Left ventricle myocardium superior (tissue), 1 donor: ENCODE measurements at regions not wholly inside any gene's neighbourhood (a gene's known extent, or its start where the extent isn't known, plus 50 kb on each side); places are given as distances from the start of the nearest gene placed in this dataset.

Experiments used
- ATAC-seq: fragments of 200-7000 bp; cut with Tn5 transposase; one replicate; pipeline ENCODE4 v1.9.1; 2020; ENCODE audit warnings: mild to moderate bottlenecking, moderate library complexity
- DNase-seq: peaks from one replicate; pipeline ENCODE4 v3.0.0-alpha.2; 2020
- intact Hi-C: fragments of 100-400 bp; cut with micrococcal nuclease; formaldehyde crosslinking; loops from one replicate; pipeline ENCODE4 v1.11.0; 2022
- donor health status: DM: no; HTN: yes; CAD: no; lungs with severe emphysema.

GRCh38 chr12:92362785-92363184, 217.1 kb upstream of the BTG1 start:
- ATAC-seq (no peak), DNase-seq (no peak)
- intact Hi-C loops = no loop called here

DNA sequence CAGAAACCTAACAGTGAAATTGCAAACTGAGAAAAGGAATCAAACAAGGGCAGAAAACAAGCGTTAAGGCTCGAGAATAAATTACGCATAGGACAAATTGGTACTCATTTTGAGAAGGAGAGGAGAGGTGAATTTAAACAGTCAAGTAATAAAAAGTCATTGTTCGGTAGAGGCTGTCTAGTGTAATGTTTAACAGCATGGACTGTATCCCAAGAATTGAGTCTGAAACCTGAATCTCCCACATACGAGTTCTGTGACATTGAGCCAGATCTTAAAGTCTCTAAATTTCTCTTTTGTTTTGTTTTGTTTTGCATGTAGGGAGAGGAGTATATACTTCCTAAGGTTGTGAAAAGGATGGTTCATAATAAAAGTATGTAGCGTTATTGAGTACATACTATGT, 216.5 kb upstream of the BTG1 start:
- intact Hi-C loops = no loop called here
- DNase-seq = no peak
- ATAC-seq = no peak

GRCh38 chr12:92360543-92360942, 214.9 kb upstream of the BTG1 start:
- ATAC-seq = no peak
- intact Hi-C loops = no loop called here

GRCh38 chr12:92359581-92360209, 214.0 kb upstream of the BTG1 start:
- intact Hi-C loops = no loop called here
- no peak for ATAC-seq
- DNase-seq = no peak

More at GRCh38 chr12:92360543-92360942, 214.9 kb upstream of the BTG1 start:
- no peak for DNase-seq

GRCh38 chr12:92357584-92358261, 212.1 kb upstream of the BTG1 start:
- no peak for ATAC-seq
- intact Hi-C loops = no loop called here

GRCh38 chr12:92356425-92356824, 210.8 kb upstream of the BTG1 start:
- intact Hi-C loops = no loop called here
- ATAC-seq = peak; percentile 64
- no peak for DNase-seq

More at GRCh38 chr12:92357584-92358261, 212.1 kb upstream of the BTG1 start:
- no peak for DNase-seq

- no peak for ATAC-seq
- intact Hi-C loops = loop anchor here (5.0 kb wide), 1 partner anchor 37 kb away; no protein-coding TSS in a partner anchor
- no peak for DNase-seq
These were observed 204.0 kb upstream of the BTG1 start for GRCh38 chr12:92349635-92350034.

DNA sequence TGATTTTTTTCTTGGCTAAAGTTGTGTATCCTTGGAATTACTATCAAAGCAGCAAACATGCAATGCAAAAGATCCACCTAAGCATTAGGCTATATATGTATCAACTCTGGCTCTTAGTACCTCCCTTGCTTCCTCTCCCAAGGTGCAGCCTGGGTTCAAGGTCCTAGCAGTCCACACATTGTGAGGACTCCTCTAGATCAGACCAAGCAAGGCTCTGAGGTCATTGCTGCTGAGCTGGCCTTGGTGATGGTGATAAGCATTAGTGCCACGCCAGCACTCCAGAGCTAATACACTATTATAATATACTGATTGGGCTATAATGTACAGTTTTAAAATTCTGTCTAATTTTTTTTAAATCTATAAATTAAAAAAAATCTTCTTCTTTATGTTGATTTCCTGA, 196.9 kb upstream of the BTG1 start:
- DNase-seq = no peak
- no peak for ATAC-seq
- intact Hi-C loops = no loop called here

DNA sequence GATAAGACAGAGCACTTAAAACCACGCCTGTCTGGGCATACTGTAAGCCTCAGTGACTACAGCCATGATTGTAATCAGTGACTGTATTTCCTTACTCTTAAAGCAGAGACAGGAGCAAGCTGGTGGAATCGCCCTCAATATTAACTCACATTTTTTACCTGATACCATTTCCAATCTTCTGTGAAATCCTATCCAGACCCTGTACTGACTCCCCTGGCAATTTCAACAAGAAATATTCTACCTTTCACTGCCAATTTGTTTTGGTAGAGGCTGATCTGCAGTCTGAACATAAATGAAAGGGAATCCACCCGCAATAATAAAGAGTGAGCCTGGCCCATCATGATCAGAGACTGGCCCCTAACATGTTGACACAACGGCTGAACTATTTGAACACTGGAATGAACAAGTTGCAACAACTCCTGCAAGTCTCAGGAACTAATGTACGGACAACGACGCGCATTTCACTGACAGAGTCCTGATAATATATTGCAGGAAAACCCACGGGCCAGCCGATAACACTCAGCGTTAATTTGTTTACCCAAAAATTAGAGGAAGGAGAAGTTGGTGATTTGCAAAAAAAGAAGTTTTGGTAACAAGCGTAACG, 195.5 kb upstream of the BTG1 start:
- intact Hi-C loops = no loop called here
- DNase-seq (no peak), ATAC-seq (no peak)

- intact Hi-C loops = no loop called here
- DNase-seq (no peak), ATAC-seq (no peak)
These were observed 194.9 kb upstream of the BTG1 start for GRCh38 chr12:92340441-92341064.

- no peak for ATAC-seq
- intact Hi-C loops = no loop called here
- DNase-seq = no peak
These were observed 194.4 kb upstream of the BTG1 start for GRCh38 chr12:92340003-92340402.

DNA sequence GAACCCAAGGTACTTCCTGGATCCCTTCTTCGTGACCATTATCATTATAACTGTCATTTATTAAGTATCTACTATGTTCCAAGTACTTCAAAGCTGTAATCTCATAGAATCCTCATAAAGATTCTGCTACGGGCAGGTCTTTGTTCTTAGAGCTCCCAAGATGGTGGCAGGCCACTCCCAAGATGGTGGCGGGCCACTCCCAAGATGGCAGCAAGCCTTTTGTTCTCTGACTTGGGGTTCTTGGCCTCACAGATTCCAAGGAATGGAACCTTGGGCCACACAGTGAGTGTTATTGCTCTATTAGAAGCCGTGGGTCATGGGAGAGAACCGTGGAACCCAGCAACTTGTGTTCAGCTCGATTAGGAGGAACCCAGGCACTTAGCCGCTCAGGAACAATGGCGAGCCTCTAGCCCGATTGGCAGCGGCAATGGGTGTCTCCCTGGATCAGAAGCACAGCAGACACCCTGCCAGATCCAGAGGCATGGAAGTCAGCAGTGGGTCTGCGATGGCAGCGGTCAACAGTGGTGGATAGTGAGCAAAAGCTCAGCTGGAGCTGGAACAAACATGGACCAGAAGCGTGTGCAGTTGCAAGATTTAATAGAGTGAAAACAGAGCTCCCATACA, 193.7 kb upstream of the BTG1 start:
- intact Hi-C loops = no loop called here
- no peak for DNase-seq
- no peak for ATAC-seq

- no peak for ATAC-seq
- intact Hi-C loops = no loop called here
- no peak for DNase-seq
These were observed 193.0 kb upstream of the BTG1 start for GRCh38 chr12:92338671-92339070.

DNA sequence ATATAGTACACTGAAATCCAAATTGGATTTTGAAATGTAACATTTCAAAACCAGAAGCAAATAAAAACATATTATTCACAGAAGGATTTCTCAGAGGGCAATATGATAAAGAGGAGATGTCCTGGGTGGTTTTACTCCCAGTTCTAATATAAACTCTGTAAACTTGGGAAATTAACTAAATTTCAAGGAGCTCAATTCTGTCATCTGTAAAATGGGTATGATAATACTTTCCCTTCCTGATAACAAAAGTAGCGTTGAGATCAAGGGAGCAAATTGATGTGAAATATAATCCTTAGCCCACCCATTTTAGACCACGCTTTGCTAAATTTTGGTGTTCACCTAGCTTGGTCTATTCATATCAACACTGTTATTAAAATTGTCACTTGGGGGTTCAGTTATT, 192.5 kb upstream of the BTG1 start:
- intact Hi-C loops = no loop called here
- ATAC-seq (no peak), DNase-seq (no peak)

DNA sequence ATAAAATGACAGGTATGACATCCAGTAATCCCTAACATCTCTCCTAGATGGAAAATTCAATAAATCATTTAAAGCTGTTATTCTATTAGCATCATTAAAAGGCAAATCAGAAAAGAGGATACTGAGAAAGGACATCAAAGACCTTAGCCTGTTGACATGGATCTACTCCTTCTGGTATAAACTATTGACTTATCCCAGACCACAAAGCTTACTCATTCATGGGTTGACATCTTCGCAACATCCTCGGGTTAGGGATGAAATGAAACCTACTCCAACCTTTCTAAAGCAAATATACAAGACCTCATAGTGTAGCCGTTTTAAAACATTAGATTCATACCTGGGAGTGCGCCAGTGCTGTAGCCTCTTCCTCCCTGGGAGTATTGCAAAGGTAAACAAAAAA, 191.5 kb upstream of the BTG1 start:
- ATAC-seq = no peak
- DNase-seq = no peak
- intact Hi-C loops = no loop called here

DNA sequence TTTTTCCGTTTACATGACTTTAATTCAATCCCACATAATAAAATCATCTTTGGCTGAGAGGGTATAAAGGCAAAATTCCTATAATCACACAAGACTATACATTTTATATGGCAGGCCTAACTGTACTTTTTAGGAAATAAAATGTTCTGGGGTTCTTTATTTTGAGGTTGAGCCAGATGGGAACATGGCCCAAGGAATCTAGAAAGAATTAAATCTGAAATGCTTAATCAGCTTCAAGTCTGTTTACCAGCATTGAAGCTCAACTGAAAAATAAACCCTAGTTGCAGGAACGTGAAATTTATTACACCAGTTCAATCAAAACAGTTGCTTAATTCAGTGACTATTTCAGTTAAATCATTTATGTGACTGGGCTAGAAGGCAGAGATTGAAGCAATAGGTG, 191.0 kb upstream of the BTG1 start:
- ATAC-seq (no peak), DNase-seq (no peak)
- intact Hi-C loops = no loop called here

GRCh38 chr12:92335831-92336230, 190.2 kb upstream of the BTG1 start:
- ATAC-seq (no peak), DNase-seq (no peak)
- intact Hi-C loops = no loop called here

DNA sequence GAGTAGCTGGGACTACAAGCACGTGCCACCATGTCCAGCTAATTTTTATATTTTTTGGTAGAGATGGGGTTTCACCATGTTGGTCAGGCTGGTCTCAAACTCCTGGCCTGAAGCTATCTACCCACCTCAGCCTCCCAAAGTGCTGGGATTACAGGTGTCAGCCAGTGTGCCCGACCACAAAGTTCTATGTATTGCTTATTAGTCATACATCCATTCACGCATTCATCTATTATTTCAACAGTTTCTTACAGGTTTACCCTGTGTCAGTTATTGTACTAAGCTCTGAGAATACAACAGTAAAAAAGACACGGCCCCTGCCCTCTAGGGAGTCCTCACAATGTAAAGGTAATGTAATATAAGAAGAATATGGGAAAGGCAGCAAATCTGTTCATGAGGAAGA, 188.9 kb upstream of the BTG1 start:
- no peak for ATAC-seq

DNA sequence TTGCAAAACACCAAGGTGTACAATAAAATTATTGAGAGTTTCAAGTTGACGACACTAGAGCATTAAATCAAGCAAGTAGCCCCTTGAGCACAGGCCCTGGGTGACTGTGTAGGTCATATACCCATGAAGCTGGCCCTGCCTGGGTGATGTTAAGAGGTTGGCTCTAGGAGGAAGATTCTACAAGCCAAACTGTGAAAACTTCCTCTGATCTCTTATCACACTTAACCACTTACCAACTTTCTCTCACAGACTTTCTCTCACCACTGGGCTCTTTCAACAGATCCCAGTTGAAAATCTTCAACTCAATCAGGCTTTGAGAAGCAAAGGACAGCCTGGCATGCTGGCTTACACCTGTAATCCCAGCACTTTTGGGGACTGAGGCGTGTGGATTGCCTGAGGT, 186.9 kb upstream of the BTG1 start:
- no peak for ATAC-seq
- DNase-seq = no peak
- intact Hi-C loops = no loop called here

More for the DNA sequence above, 188.9 kb upstream of the BTG1 start:
- DNase-seq = no peak
- intact Hi-C loops = no loop called here

DNA sequence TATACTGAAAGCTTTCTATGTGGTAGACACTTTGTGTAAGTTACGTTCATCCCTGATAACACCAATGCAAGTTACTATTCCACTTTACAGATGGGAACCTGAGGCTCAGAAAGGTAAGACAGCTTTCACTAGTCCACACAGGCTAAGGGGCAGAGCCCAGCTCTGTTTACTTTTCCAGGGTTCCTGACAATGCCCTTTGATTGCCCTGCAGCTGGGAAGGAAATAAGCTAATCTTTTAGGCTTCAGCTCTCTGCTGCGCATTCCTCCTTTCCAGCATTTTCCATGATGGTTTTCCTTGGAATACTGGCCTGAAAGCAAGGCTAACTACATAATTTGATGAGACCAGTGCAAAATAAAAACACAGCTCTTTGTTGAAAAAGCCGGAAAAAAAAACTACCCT, 185.7 kb upstream of the BTG1 start:
- intact Hi-C loops = no loop called here
- no peak for ATAC-seq
- DNase-seq = no peak
